ENCODE measurements at regions not wholly inside any gene's neighbourhood (a gene's known extent, or its start where the extent isn't known, plus 50 kb on each side); places are given as distances from the start of the nearest gene placed in this dataset.

- Histone ChIP-seq H2BK15ac (ENCODE audit: low read depth, poor library complexity, severe bottlenecking) (no peak overlapping the region), H3K4me1 (ENCODE audit: control insufficient read depth, insufficient read depth, low read depth, low read length) (peaks cover 2% of the 10 kb centered on the region)
Observed at GRCh38 chr10:43000651-43001426, 76.0 kb upstream of the RET start.

GRCh38 chr10:43001427-43001795 is 75.5 kb upstream of the RET start:
- DNase-seq = no peak
- Histone ChIP-seq H3K14ac (ENCODE audit: low read length in 2 of 2) (no peak overlapping the region), H2BK12ac (ENCODE audit: low read length in 2 of 2) (no peak overlapping the region), H3K18ac (ENCODE audit: low read depth in 1 of 2, low read length in 2 of 2) (no peak overlapping the region), H3K4ac (ENCODE audit: low read depth in 1 of 2, low read length in 2 of 2) (no peak overlapping the region), H4K8ac (ENCODE audit: low read length) (no peak overlapping the region), H2AK5ac (ENCODE audit: low read length, severe bottlenecking) (no peak overlapping the region), H3K4me3 (ENCODE audit: insufficient read depth in 1 of 2, low read depth in 1 of 2, low read length in 2 of 2) (no peak overlapping the region), H2BK120ac (ENCODE audit: low read depth, low read length) (no peak overlapping the region), H3K9me3 (ENCODE audit: control insufficient read depth, low read length) (no peaks in the 10 kb centered on the region), H3K4me2 (ENCODE audit: low read length, poor library complexity, severe bottlenecking) (no peak overlapping the region), H4K91ac (ENCODE audit: low read length) (no peak overlapping the region), H2AFZ (ENCODE audit: low read depth, low read length) (no peak overlapping the region), H3K27ac (ENCODE audit: low read length, poor library complexity, severe bottlenecking) (no peak overlapping the region), H3K9ac (ENCODE audit: low read length) (no peak overlapping the region), H3K79me1 (replicated peaks; ENCODE audit: low read length, poor library complexity, severe bottlenecking) (no peaks in the 10 kb centered on the region), H3K4me1 (ENCODE audit: control insufficient read depth, insufficient read depth, low read depth, low read length) (peaks cover 2% of the 10 kb centered on the region), H3K27me3 (ENCODE audit: control insufficient read depth in 1 of 2, insufficient read depth in 1 of 2, low read length in 2 of 2) (peaks cover 0 to 11% of the 10 kb centered on the region in 2 experiments), H2BK15ac (ENCODE audit: low read depth, poor library complexity, severe bottlenecking) (no peak overlapping the region), H2BK5ac (ENCODE audit: low read depth, low read length, poor library complexity, severe bottlenecking) (no peak overlapping the region), H3K23ac (ENCODE audit: low read length in 2 of 2) (no peak overlapping the region), H3K36me3 (ENCODE audit: control insufficient read depth in 1 of 2, insufficient read depth in 2 of 2, low read depth in 1 of 2, low read length in 2 of 2) (no peaks in the 10 kb centered on the region)
- 78% methylated on average over 3 of the region's 3 CpGs for WGBS

More at GRCh38 chr10:43000651-43001426, 76.0 kb upstream of the RET start:
- Histone ChIP-seq H4K8ac (ENCODE audit: low read length) (no peak overlapping the region), H2AFZ (ENCODE audit: low read depth, low read length) (no peak overlapping the region), H2AK5ac (ENCODE audit: low read length, severe bottlenecking) (no peak overlapping the region), H3K9ac (ENCODE audit: low read length) (no peak overlapping the region), H2BK5ac (ENCODE audit: low read depth, low read length, poor library complexity, severe bottlenecking) (no peak overlapping the region), H3K23ac (ENCODE audit: low read length in 2 of 2) (no peak overlapping the region), H3K79me1 (replicated peaks; ENCODE audit: low read length, poor library complexity, severe bottlenecking) (no peaks in the 10 kb centered on the region), H2BK12ac (ENCODE audit: low read length in 2 of 2) (no peak overlapping the region), H3K18ac (ENCODE audit: low read depth in 1 of 2, low read length in 2 of 2) (no peak overlapping the region), H3K4ac (ENCODE audit: low read depth in 1 of 2, low read length in 2 of 2) (no peak overlapping the region), H3K4me2 (ENCODE audit: low read length, poor library complexity, severe bottlenecking) (no peak overlapping the region), H4K91ac (ENCODE audit: low read length) (no peak overlapping the region), H3K4me3 (ENCODE audit: insufficient read depth in 1 of 2, low read depth in 1 of 2, low read length in 2 of 2) (no peak overlapping the region), H3K14ac (ENCODE audit: low read length in 2 of 2) (no peak overlapping the region), H3K27ac (ENCODE audit: low read length, poor library complexity, severe bottlenecking) (no peak overlapping the region), H2BK120ac (ENCODE audit: low read depth, low read length) (no peak overlapping the region), H3K36me3 (ENCODE audit: control insufficient read depth in 1 of 2, insufficient read depth in 2 of 2, low read depth in 1 of 2, low read length in 2 of 2) (no peaks in the 10 kb centered on the region), H3K27me3 (ENCODE audit: control insufficient read depth in 1 of 2, insufficient read depth in 1 of 2, low read length in 2 of 2) (peaks cover 0 to 11% of the 10 kb centered on the region in 2 experiments), H3K9me3 (ENCODE audit: control insufficient read depth, low read length) (no peaks in the 10 kb centered on the region)
- 71% methylated on average over 14 of the region's 16 CpGs for WGBS
- DNase-seq = no peak

- DNase-seq = no peak
- H3K14ac ChIP-seq (ENCODE audit: low read length in 2 of 2) = no peak overlapping the region
- H3K9ac ChIP-seq (ENCODE audit: low read length) = no peak overlapping the region
- H3K4ac ChIP-seq (ENCODE audit: low read depth in 1 of 2, low read length in 2 of 2) = no peak overlapping the region
- no peaks in the 10 kb centered on the region for H3K9me3 ChIP-seq (ENCODE audit: control insufficient read depth, low read length)
- H2BK5ac ChIP-seq (ENCODE audit: low read depth, low read length, poor library complexity, severe bottlenecking) = no peak overlapping the region
- H2AK5ac ChIP-seq (ENCODE audit: low read length, severe bottlenecking) = no peak overlapping the region
- H4K8ac ChIP-seq (ENCODE audit: low read length) = no peak overlapping the region
- H4K91ac ChIP-seq (ENCODE audit: low read length) = no peak overlapping the region
- H3K23ac ChIP-seq (ENCODE audit: low read length in 2 of 2) = no peak overlapping the region
- H3K36me3 ChIP-seq (ENCODE audit: control insufficient read depth in 1 of 2, insufficient read depth in 2 of 2, low read depth in 1 of 2, low read length in 2 of 2) = no peaks in the 10 kb centered on the region
- no peak overlapping the region for H2BK15ac ChIP-seq (ENCODE audit: low read depth, poor library complexity, severe bottlenecking)
- H3K4me1 ChIP-seq (ENCODE audit: control insufficient read depth, insufficient read depth, low read depth, low read length) = peaks cover 2% of the 10 kb centered on the region
- no peak overlapping the region for H3K4me2 ChIP-seq (ENCODE audit: low read length, poor library complexity, severe bottlenecking)
- no peak overlapping the region for H3K27ac ChIP-seq (ENCODE audit: low read length, poor library complexity, severe bottlenecking)
- H3K18ac ChIP-seq (ENCODE audit: low read depth in 1 of 2, low read length in 2 of 2) = no peak overlapping the region
- no peak overlapping the region for H2BK120ac ChIP-seq (ENCODE audit: low read depth, low read length)
- H3K4me3 ChIP-seq (ENCODE audit: insufficient read depth in 1 of 2, low read depth in 1 of 2, low read length in 2 of 2) = no peak overlapping the region
- H2AFZ ChIP-seq (ENCODE audit: low read depth, low read length) = no peak overlapping the region
- no peaks in the 10 kb centered on the region for H3K79me1 ChIP-seq (replicated peaks; ENCODE audit: low read length, poor library complexity, severe bottlenecking)
- peaks cover 0 to 11% of the 10 kb centered on the region in 2 experiments for H3K27me3 ChIP-seq (ENCODE audit: control insufficient read depth in 1 of 2, insufficient read depth in 1 of 2, low read length in 2 of 2)
- no peak overlapping the region for H2BK12ac ChIP-seq (ENCODE audit: low read length in 2 of 2)
- 61% methylated on average over 5 of the region's 6 CpGs for WGBS
Observed at GRCh38 chr10:43002596-43002995, 74.3 kb upstream of the RET start.

- H3K79me1 ChIP-seq (replicated peaks; ENCODE audit: low read length, poor library complexity, severe bottlenecking) = no peaks in the 10 kb centered on the region
- no peak overlapping the region for H2AK5ac ChIP-seq (ENCODE audit: low read length, severe bottlenecking)
- H3K4me2 ChIP-seq (ENCODE audit: low read length, poor library complexity, severe bottlenecking) = no peak overlapping the region
- no peak overlapping the region for H3K9ac ChIP-seq (ENCODE audit: low read length)
- peaks cover 0 to 7% of the 10 kb centered on the region in 2 experiments for H3K27me3 ChIP-seq (ENCODE audit: control insufficient read depth in 1 of 2, insufficient read depth in 1 of 2, low read length in 2 of 2)
- WGBS = 29% methylated on average over 1 of the region's 1 CpG
- no peak overlapping the region for H2BK15ac ChIP-seq (ENCODE audit: low read depth, poor library complexity, severe bottlenecking)
- H2BK120ac ChIP-seq (ENCODE audit: low read depth, low read length) = no peak overlapping the region
- DNase-seq = no peak
- no peaks in the 10 kb centered on the region for H3K4me1 ChIP-seq (ENCODE audit: control insufficient read depth, insufficient read depth, low read depth, low read length)
- no peak overlapping the region for H3K4ac ChIP-seq (ENCODE audit: low read depth in 1 of 2, low read length in 2 of 2)
- H2BK12ac ChIP-seq (ENCODE audit: low read length in 2 of 2) = no peak overlapping the region
- no peak overlapping the region for H2AFZ ChIP-seq (ENCODE audit: low read depth, low read length)
- H3K9me3 ChIP-seq (ENCODE audit: control insufficient read depth, low read length) = no peaks in the 10 kb centered on the region
- H4K91ac ChIP-seq (ENCODE audit: low read length) = no peak overlapping the region
- H3K14ac ChIP-seq (ENCODE audit: low read length in 2 of 2) = no peak overlapping the region
- H2BK5ac ChIP-seq (ENCODE audit: low read depth, low read length, poor library complexity, severe bottlenecking) = no peak overlapping the region
- H3K4me3 ChIP-seq (ENCODE audit: insufficient read depth in 1 of 2, low read depth in 1 of 2, low read length in 2 of 2) = no peak overlapping the region
- no peak overlapping the region for H3K23ac ChIP-seq (ENCODE audit: low read length in 2 of 2)
- no peak overlapping the region for H3K27ac ChIP-seq (ENCODE audit: low read length, poor library complexity, severe bottlenecking)
- no peaks in the 10 kb centered on the region for H3K36me3 ChIP-seq (ENCODE audit: control insufficient read depth in 1 of 2, insufficient read depth in 2 of 2, low read depth in 1 of 2, low read length in 2 of 2)
- no peak overlapping the region for H3K18ac ChIP-seq (ENCODE audit: low read depth in 1 of 2, low read length in 2 of 2)
- H4K8ac ChIP-seq (ENCODE audit: low read length) = no peak overlapping the region
Observed at GRCh38 chr10:43006490-43006889, 70.4 kb upstream of the RET start.

Measured in mesenchymal stem cell (in vitro differentiated cells and primary cell).